Peyer's patch (tissue), 4 donors: ENCODE measurements at regions not wholly inside any gene's neighbourhood (a gene's known extent, or its start where the extent isn't known, plus 50 kb on each side); places are given as distances from the start of the nearest gene placed in this dataset.

ENCODE experiments used
- DNase-seq, 3 donors: peaks; one replicate each; pipeline ENCODE4 v3.0.0-alpha.2; 2017 to 2019
- H3K27ac ChIP-seq, 4 donors: fragments of 200-600 bp; sonication (generic); one replicate each; pipeline ENCODE4 v1.5.1; 2016 to 2019
- H3K27me3 ChIP-seq, 2 donors: fragments of 200-600 bp; sonication (generic); one replicate each; pipeline ENCODE4 v1.5.1; 2019
- H3K36me3 ChIP-seq, 3 donors: fragments of 200-600 bp; sonication (generic); one replicate each; pipeline ENCODE4 v1.5.1; 2016 to 2019
- H3K4me1 ChIP-seq, 4 donors: fragments of 200-600 bp; sonication (generic); one replicate each; pipeline ENCODE4 v1.5.1; 2016 to 2019
- H3K4me3 ChIP-seq, 4 donors: fragments of 200-600 bp; sonication (generic); 1 replicate in 3 of 4; 2 replicates in 1 of 4; pipeline ENCODE4 v1.5.1; 2016 to 2019; ENCODE audit warnings: mild to moderate bottlenecking in 1 of 4
- H3K9me3 ChIP-seq, 4 donors: fragments of 200-600 bp; sonication (generic); one replicate each; pipeline ENCODE4 v1.5.1; 2016 to 2019; ENCODE audit warnings: mild to moderate bottlenecking in 1 of 4
- POLR2A ChIP-seq, 2 donors: fragments of 450-650 bp; IDR thresholded peaks; one replicate each; pipeline ENCODE4 v1.5.1; 2017; ENCODE audit warnings: antibody characterized with exemption in 2 of 2, mild to moderate bottlenecking in 2 of 2, moderate library complexity in 2 of 2
- TF ChIP-seq, protein P1 (sequence below), 6 experiments: fragments of 450-650 bp in 4 of 6; fragments of 200-600 bp in 2 of 6; sonication (generic) in 1 of 6; IDR thresholded peaks; one replicate each; pipeline ENCODE4 v1.5.1; 2017 to 2019; ENCODE audit warnings: antibody characterized with exemption in 6 of 6, mild to moderate bottlenecking in 3 of 6, moderate library complexity in 1 of 6

GRCh38 chr1:98086156-98086555 lies 165.3 kb upstream of the DPYD start:
- no peak for DNase-seq
- TF ChIP-seq, protein P1, sequence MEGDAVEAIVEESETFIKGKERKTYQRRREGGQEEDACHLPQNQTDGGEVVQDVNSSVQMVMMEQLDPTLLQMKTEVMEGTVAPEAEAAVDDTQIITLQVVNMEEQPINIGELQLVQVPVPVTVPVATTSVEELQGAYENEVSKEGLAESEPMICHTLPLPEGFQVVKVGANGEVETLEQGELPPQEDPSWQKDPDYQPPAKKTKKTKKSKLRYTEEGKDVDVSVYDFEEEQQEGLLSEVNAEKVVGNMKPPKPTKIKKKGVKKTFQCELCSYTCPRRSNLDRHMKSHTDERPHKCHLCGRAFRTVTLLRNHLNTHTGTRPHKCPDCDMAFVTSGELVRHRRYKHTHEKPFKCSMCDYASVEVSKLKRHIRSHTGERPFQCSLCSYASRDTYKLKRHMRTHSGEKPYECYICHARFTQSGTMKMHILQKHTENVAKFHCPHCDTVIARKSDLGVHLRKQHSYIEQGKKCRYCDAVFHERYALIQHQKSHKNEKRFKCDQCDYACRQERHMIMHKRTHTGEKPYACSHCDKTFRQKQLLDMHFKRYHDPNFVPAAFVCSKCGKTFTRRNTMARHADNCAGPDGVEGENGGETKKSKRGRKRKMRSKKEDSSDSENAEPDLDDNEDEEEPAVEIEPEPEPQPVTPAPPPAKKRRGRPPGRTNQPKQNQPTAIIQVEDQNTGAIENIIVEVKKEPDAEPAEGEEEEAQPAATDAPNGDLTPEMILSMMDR (IDR thresholded peaks at IDR 0.05): no peak
- TF ChIP-seq POLR2A (IDR thresholded peaks at IDR 0.05): no peak
- H3K9me3 ChIP-seq: no peaks in the 10 kb centered on the region

GRCh38 chr1:98084188-98084587 lies 163.4 kb upstream of the DPYD start:
- Histone ChIP-seq H3K9me3 (no peaks in the 10 kb centered on the region), H3K27me3 (no peaks in the 10 kb centered on the region), H3K27ac (no peak overlapping the region), H3K36me3 (no peaks in the 10 kb centered on the region), H3K4me3 (no peak overlapping the region), H3K4me1 (no peaks in the 10 kb centered on the region)
- no peak for DNase-seq
- TF ChIP-seq, protein P1 (IDR thresholded peaks at IDR 0.05): no peak
- no peak for TF ChIP-seq POLR2A (IDR thresholded peaks at IDR 0.05)

More at GRCh38 chr1:98086156-98086555, 165.3 kb upstream of the DPYD start:
- Histone ChIP-seq H3K27ac (no peak overlapping the region), H3K27me3 (no peaks in the 10 kb centered on the region), H3K36me3 (no peaks in the 10 kb centered on the region), H3K4me3 (no peak overlapping the region), H3K4me1 (no peaks in the 10 kb centered on the region)

DNA sequence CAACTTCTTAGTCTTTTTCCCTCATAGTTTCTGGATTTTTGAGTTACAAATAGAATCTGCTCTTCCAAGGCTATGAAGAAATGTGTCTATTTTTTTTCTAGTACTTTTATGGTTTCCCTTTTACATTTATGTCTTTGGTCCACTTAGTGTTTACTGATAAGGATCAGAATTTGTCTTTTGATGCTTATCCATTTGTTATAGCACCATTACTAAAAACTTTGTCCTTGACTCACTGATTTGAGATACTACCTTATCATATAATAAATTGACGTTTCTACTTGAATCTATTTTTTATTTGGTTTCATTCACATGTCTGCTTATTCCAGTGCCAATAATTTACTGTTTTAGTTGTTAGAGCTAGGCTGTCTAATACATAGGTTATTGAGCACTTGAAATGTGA lies 161.1 kb upstream of the DPYD start:
- H3K36me3 ChIP-seq: no peaks in the 10 kb centered on the region
- H3K27ac ChIP-seq: no peak overlapping the region
- H3K27me3 ChIP-seq: no peaks in the 10 kb centered on the region
- H3K4me1 ChIP-seq: no peaks in the 10 kb centered on the region
- TF ChIP-seq, protein P1 (IDR thresholded peaks at IDR 0.05): no peak
- TF ChIP-seq POLR2A (IDR thresholded peaks at IDR 0.05): no peak
- H3K4me3 ChIP-seq: no peak overlapping the region
- DNase-seq: no peak
- no peaks in the 10 kb centered on the region for H3K9me3 ChIP-seq

DNA sequence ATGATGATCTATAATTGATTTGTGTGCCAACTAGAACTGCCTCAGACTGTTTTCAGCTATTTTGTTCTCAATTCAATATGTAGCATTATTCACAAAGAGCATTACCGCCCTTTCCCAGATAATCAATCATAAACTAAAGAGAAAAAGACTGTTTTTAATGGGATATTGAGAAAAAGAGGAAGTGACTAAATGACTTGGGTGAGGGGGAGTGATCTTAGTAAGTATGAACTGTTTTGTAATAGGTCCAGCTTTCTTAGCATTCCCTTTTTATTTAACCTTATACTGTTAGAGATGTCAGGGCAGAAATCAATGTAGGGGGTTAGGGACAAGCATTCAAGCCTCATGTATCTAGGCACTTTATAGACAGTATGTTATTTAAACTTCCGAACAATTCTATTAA lies 157.8 kb upstream of the DPYD start:
- Histone ChIP-seq H3K4me3 (no peak overlapping the region), H3K27ac (no peak overlapping the region)
- no peak for DNase-seq

DNA sequence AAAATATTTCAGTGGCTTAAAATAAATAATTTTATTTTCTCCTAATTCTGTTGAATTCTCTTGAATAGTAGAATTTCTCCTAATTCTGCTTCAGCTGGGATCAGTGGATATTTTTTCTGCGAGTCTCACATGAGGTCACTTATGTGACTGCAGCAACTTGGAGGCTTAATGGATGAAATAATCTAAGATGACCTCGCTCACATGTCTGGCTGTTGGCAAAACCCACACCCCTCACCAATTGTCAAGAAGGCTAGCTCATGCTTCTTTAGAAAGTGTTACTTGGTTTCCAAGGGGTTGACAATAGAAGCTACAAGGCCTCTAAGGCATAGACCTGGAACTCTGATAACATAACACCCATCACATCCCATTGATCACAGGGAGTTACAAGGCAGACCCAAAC lies 156.9 kb upstream of the DPYD start:
- Histone ChIP-seq H3K4me1 (no peaks in the 10 kb centered on the region), H3K27me3 (no peaks in the 10 kb centered on the region), H3K27ac (no peak overlapping the region), H3K36me3 (no peaks in the 10 kb centered on the region), H3K9me3 (no peaks in the 10 kb centered on the region), H3K4me3 (no peak overlapping the region)
- TF ChIP-seq, protein P1 (IDR thresholded peaks at IDR 0.05): no peak
- no peak for TF ChIP-seq POLR2A (IDR thresholded peaks at IDR 0.05)
- no peak for DNase-seq

More for the DNA sequence above, 157.8 kb upstream of the DPYD start:
- no peaks in the 10 kb centered on the region for H3K4me1 ChIP-seq
- H3K36me3 ChIP-seq: no peaks in the 10 kb centered on the region
- no peaks in the 10 kb centered on the region for H3K9me3 ChIP-seq
- H3K27me3 ChIP-seq: no peaks in the 10 kb centered on the region
- TF ChIP-seq, protein P1 (IDR thresholded peaks at IDR 0.05): no peak
- no peak for TF ChIP-seq POLR2A (IDR thresholded peaks at IDR 0.05)

- Histone ChIP-seq H3K4me3 (no peak overlapping the region), H3K4me1 (no peaks in the 10 kb centered on the region), H3K27me3 (no peaks in the 10 kb centered on the region), H3K9me3 (no peaks in the 10 kb centered on the region), H3K27ac (no peak overlapping the region), H3K36me3 (no peaks in the 10 kb centered on the region)
- TF ChIP-seq POLR2A (IDR thresholded peaks at IDR 0.05): no peak
- TF ChIP-seq, protein P1 (IDR thresholded peaks at IDR 0.05): no peak
- no peak for DNase-seq
Observed at GRCh38 chr1:98075626-98076025, 154.8 kb upstream of the DPYD start.
